ENCODE measurements at regions not wholly inside any gene's neighbourhood (a gene's known extent, or its start where the extent isn't known, plus 50 kb on each side); places are given as distances from the start of the nearest gene placed in this dataset.

DNA sequence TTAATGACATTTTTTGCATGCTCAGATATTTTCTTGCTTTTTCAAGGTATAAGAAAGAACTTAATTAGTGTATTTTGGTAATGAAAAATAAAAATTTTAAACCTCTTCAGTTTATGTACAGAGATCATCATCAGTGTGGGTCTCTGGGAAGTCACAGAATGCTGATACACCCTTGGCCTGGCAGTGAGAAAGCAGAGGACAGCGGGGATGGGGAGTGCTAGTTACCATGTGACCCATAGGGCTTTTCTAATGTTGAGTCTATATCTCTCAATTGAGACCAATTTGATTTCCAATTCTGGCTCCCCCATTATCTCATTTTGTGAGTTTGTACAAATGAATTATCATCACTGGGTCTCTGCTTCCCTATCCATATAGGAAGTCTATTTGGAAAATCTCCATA, 305.7 kb downstream of the CYRIA start:
- Mint-ChIP-seq H3K4me3 (no peak overlapping the region), H3K27ac (no peak overlapping the region), H3K4me1 (no peaks in the 10 kb centered on the region), H3K9me3 (ENCODE audit: insufficient read depth) (no peaks in the 10 kb centered on the region), H3K27me3 (no peaks in the 10 kb centered on the region)
- Histone ChIP-seq H3K27ac (ENCODE audit: low read length in 2 of 2) (no peak overlapping the region), H3K4me1 (ENCODE audit: control insufficient read depth in 2 of 2, insufficient read depth in 2 of 2, low read length in 2 of 2) (no peaks in the 10 kb centered on the region), H3K4me3 (ENCODE audit: control extremely low read depth in 1 of 5, extremely low read depth in 1 of 5, insufficient read depth in 1 of 5, low read depth in 2 of 5, low read length in 4 of 5) (no peak overlapping the region), H3K79me2 (ENCODE audit: control insufficient read depth, insufficient read depth, low read length) (no peaks in the 10 kb centered on the region), H3K9ac (ENCODE audit: low read length) (no peak overlapping the region), H3K9me3 (ENCODE audit: control extremely low read depth in 1 of 3, control insufficient read depth in 2 of 3, insufficient read depth in 1 of 3, low read length in 2 of 3) (peaks cover 0 to 5% (median 2%) of the 10 kb centered on the region in 3 donors), H2AFZ (ENCODE audit: insufficient read depth, low read depth, low read length, poor library complexity, severe bottlenecking) (no peak overlapping the region), H3K27me3 (replicated peaks in 1 of 4; ENCODE audit: control extremely low read depth in 1 of 4, control insufficient read depth in 3 of 4, insufficient read depth in 4 of 4, low read length in 3 of 4) (no peaks in the 10 kb centered on the region), H3K4me2 (replicated peaks; ENCODE audit: low read depth, low read length, poor library complexity, severe bottlenecking) (no peak overlapping the region), H3K36me3 (replicated peaks in 1 of 2; ENCODE audit: control extremely low read depth in 1 of 2, control insufficient read depth in 1 of 2, extremely low read depth in 1 of 2, insufficient read depth in 2 of 2, low read length in 1 of 2) (no peaks in the 10 kb centered on the region), H4K20me1 (ENCODE audit: control insufficient read depth, insufficient read depth, low read length, poor library complexity, severe bottlenecking) (no peaks in the 10 kb centered on the region)
- intact Hi-C loops (cut with micrococcal nuclease), result no loop called here
- ChIA-PET CTCF (no interaction called here), POLR2A (no interaction called here)
- TF ChIP-seq CTCF (IDR thresholded peaks at IDR 0.05) (no peak), EZH2 (IDR thresholded peaks at IDR 0.05; ENCODE audit: borderline replicate concordance, insufficient read depth, low read depth, low read length, poor library complexity, severe bottlenecking) (no peak)
- 60% methylated on average over 1 of the region's 1 CpG for WGBS (ENCODE audit: insufficient coverage)
- DNase-seq (no peak), ATAC-seq (ENCODE audit: low read depth) (no peak)

DNA sequence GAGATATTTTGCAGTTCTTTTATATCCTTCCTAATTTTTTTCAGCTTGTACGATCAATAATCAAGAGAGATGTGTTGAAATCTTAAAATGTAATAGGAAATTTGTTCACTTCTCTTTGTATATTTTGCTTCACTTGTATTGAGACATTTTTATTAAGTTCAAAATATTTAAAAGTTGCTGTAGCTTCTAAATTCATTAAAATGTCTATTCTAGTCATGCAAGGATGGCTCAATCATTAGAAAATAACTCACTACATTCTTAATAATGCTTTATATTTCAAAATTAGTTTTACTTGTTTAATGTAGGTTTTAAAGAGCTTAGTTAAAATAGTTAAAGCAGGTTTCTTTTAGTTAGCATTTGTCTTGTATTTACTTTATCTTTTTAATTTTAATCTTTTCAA, 308.4 kb downstream of the CYRIA start:
- no peak overlapping the region for H2AFZ ChIP-seq (ENCODE audit: insufficient read depth, low read depth, low read length, poor library complexity, severe bottlenecking)
- no CpG with 5 or more reads among the region's 1 CpG for WGBS (ENCODE audit: insufficient coverage)
- CTCF ChIA-PET, result no interaction called here
- no peaks in the 10 kb centered on the region for H3K27me3 ChIP-seq (replicated peaks in 1 of 4; ENCODE audit: control extremely low read depth in 1 of 4, control insufficient read depth in 3 of 4, insufficient read depth in 4 of 4, low read length in 3 of 4)
- no peak overlapping the region for H3K4me2 ChIP-seq (replicated peaks; ENCODE audit: low read depth, low read length, poor library complexity, severe bottlenecking)
- Mint-ChIP-seq H3K4me1 (no peaks in the 10 kb centered on the region), H3K4me3 (no peak overlapping the region), H3K27me3 (no peaks in the 10 kb centered on the region), H3K27ac (no peak overlapping the region), H3K9me3 (ENCODE audit: insufficient read depth) (no peaks in the 10 kb centered on the region)
- DNase-seq, result no peak
- H3K79me2 ChIP-seq (ENCODE audit: control insufficient read depth, insufficient read depth, low read length), result no peaks in the 10 kb centered on the region
- H4K20me1 ChIP-seq (ENCODE audit: control insufficient read depth, insufficient read depth, low read length, poor library complexity, severe bottlenecking), result no peaks in the 10 kb centered on the region
- H3K9me3 ChIP-seq (ENCODE audit: control extremely low read depth in 1 of 3, control insufficient read depth in 2 of 3, insufficient read depth in 1 of 3, low read length in 2 of 3), result peaks cover 0 to 7% (median 4%) of the 10 kb centered on the region in 3 donors
- no peak overlapping the region for H3K27ac ChIP-seq (ENCODE audit: low read length in 2 of 2)
- no peak for TF ChIP-seq EZH2 (IDR thresholded peaks at IDR 0.05; ENCODE audit: borderline replicate concordance, insufficient read depth, low read depth, low read length, poor library complexity, severe bottlenecking)
- no peak for TF ChIP-seq CTCF (IDR thresholded peaks at IDR 0.05)
- H3K4me3 ChIP-seq (ENCODE audit: control extremely low read depth in 1 of 5, extremely low read depth in 1 of 5, insufficient read depth in 1 of 5, low read depth in 2 of 5, low read length in 4 of 5), result no peak overlapping the region
- POLR2A ChIA-PET, result no interaction called here
- no peaks in the 10 kb centered on the region for H3K36me3 ChIP-seq (replicated peaks in 1 of 2; ENCODE audit: control extremely low read depth in 1 of 2, control insufficient read depth in 1 of 2, extremely low read depth in 1 of 2, insufficient read depth in 2 of 2, low read length in 1 of 2)
- intact Hi-C loops (cut with micrococcal nuclease), result no loop called here
- no peak for ATAC-seq (ENCODE audit: low read depth)
- no peaks in the 10 kb centered on the region for H3K4me1 ChIP-seq (ENCODE audit: control insufficient read depth in 2 of 2, insufficient read depth in 2 of 2, low read length in 2 of 2)
- no peak overlapping the region for H3K9ac ChIP-seq (ENCODE audit: low read length)

All from B cell (primary cell).